Adrenal gland (tissue), 9 donors: ENCODE measurements at regions not wholly inside any gene's neighbourhood (a gene's known extent, or its start where the extent isn't known, plus 50 kb on each side); places are given as distances from the start of the nearest gene placed in this dataset.

ENCODE experiments used
- DNase-seq, 7 donors: peaks; one replicate each; pipeline ENCODE4 v3.0.0-alpha.2; 2019 to 2020
- H3K27ac ChIP-seq, 5 donors: fragments of 200-600 bp; sonication (generic) in 4 of 5; 1 replicate in 3 of 5; 2 replicates in 2 of 5; pipeline versions ENCODE4 v1.5.1 to v1.8.0; 2016 to 2020; ENCODE audit warnings: mild to moderate bottlenecking in 1 of 5
- H3K27me3 ChIP-seq: fragments of 200-600 bp; 2 replicates; pipeline ENCODE4 v1.8.0; 2021
- H3K36me3 ChIP-seq, 2 donors: fragments of 200-600 bp; replicated peaks in 1 of 2; 1 replicate in 1 of 2; 2 replicates in 1 of 2; pipeline versions ENCODE4 v1.5.1 to v1.8.0; 2018 to 2022
- H3K4me1 ChIP-seq, 2 donors: fragments of 200-600 bp; replicated peaks in 1 of 2; 1 replicate in 1 of 2; 2 replicates in 1 of 2; pipeline versions ENCODE4 v1.5.1 to v1.8.0; 2018 to 2021
- H3K4me3 ChIP-seq, 4 donors: fragments of 200-600 bp; sonication (generic) in 3 of 4; one replicate each; pipeline ENCODE4 v1.5.1; 2016 to 2018
- H3K9me3 ChIP-seq, 3 donors: fragments of 200-600 bp; sonication (generic) in 1 of 3; replicated peaks in 1 of 3; 1 replicate in 2 of 3; 2 replicates in 1 of 3; pipeline versions ENCODE4 v1.5.1 to v1.8.0; 2016 to 2021
- CTCF ChIP-seq, 6 experiments: fragments of 450-650 bp in 4 of 6; fragments of 200-600 bp in 2 of 6; sonication (generic) in 1 of 6; IDR thresholded peaks; 1 replicate in 5 of 6; 2 replicates in 1 of 6; pipeline versions ENCODE4 v1.5.1 to v1.8.0; 2016 to 2021; ENCODE audit warnings: antibody characterized with exemption in 6 of 6, mild to moderate bottlenecking in 2 of 6, moderate library complexity in 1 of 6
- POLR2A ChIP-seq, 2 donors: fragments of 450-650 bp; IDR thresholded peaks; one replicate each; pipeline ENCODE4 v1.6.1; 2017; ENCODE audit warnings: antibody characterized with exemption in 2 of 2, mild to moderate bottlenecking in 2 of 2, moderate library complexity in 1 of 2
- WGBS, 4 donors: extraction: QIAGEN DNeasy Blood & Tissue Kit in 2 of 4; methylation state at CpG; one replicate each; pipeline versions ENCODE4 v1.1.5 to v1.1.7; 2013 to 2017; 5-methylcytosine and 5-hydroxymethylcytosine counted together
- intact Hi-C, 2 donors: fragments of 100-400 bp; cut with DNase I; formaldehyde crosslinking; loops; one replicate each; pipeline versions ENCODE4 v1.14.1 to v1.15.0; 2022 to 2023
- donor health status: healthy with polysubstance abuse.
- donor health status: Bipolar disorder and iron deficiency.
- donor health status: DM: yes; HTN: yes; CAD: no.
- donor health status: DM: no; HTN: no; CAD: no.
- donor health status: DM: no; HTN: no; CAD: no.

- H3K4me1 ChIP-seq: no peaks in the 10 kb centered on the region
- intact Hi-C loops: no loop called here
- no peak overlapping the region for H3K27ac ChIP-seq
- no peak overlapping the region for H3K4me3 ChIP-seq
- TF ChIP-seq CTCF (IDR thresholded peaks at IDR 0.05) (no peak), POLR2A (IDR thresholded peaks at IDR 0.05) (no peak)
- no peaks in the 10 kb centered on the region for H3K9me3 ChIP-seq
- no peaks in the 10 kb centered on the region for H3K36me3 ChIP-seq
- no peak for DNase-seq
- no peaks in the 10 kb centered on the region for H3K27me3 ChIP-seq
These were observed 165.7 kb upstream of the STXBP6 start for GRCh38 chr14:25215607-25216006.

GRCh38 chr14:25197885-25198284 is 147.9 kb upstream of the STXBP6 start:
- TF ChIP-seq CTCF (IDR thresholded peaks at IDR 0.05): no peak
- no peak for TF ChIP-seq POLR2A (IDR thresholded peaks at IDR 0.05)
- intact Hi-C loops: no loop called here
- Histone ChIP-seq H3K27me3 (no peaks in the 10 kb centered on the region), H3K4me1 (no peaks in the 10 kb centered on the region), H3K27ac (no peak overlapping the region), H3K4me3 (no peak overlapping the region), H3K36me3 (no peaks in the 10 kb centered on the region), H3K9me3 (no peaks in the 10 kb centered on the region)
- no peak for DNase-seq

- 78 to 95% (median 90%) methylated on average over 1 of the region's 1 CpG for WGBS, 4 donors
- TF ChIP-seq CTCF (IDR thresholded peaks at IDR 0.05) (no peak), POLR2A (IDR thresholded peaks at IDR 0.05) (no peak)
These were observed 130.3 kb upstream of the STXBP6 start for GRCh38 chr14:25180221-25180620.

GRCh38 chr14:25178255-25178654 is 128.3 kb upstream of the STXBP6 start:
- Histone ChIP-seq H3K4me3 (no peak overlapping the region), H3K9me3 (no peaks in the 10 kb centered on the region), H3K27ac (no peak overlapping the region), H3K4me1 (no peaks in the 10 kb centered on the region), H3K36me3 (no peaks in the 10 kb centered on the region), H3K27me3 (peaks cover 9% of the 10 kb centered on the region)
- WGBS, 4 donors: 73 to 84% (median 80%) methylated on average over 3 of the region's 3 CpGs
- intact Hi-C loops: no loop called here
- TF ChIP-seq POLR2A (IDR thresholded peaks at IDR 0.05) (no peak), CTCF (IDR thresholded peaks at IDR 0.05) (no peak)
- no peak for DNase-seq

More at GRCh38 chr14:25180221-25180620, 130.3 kb upstream of the STXBP6 start:
- H3K4me3 ChIP-seq: no peak overlapping the region
- H3K9me3 ChIP-seq: no peaks in the 10 kb centered on the region
- no peak overlapping the region for H3K27ac ChIP-seq
- peaks cover 9% of the 10 kb centered on the region for H3K27me3 ChIP-seq
- intact Hi-C loops: no loop called here
- H3K4me1 ChIP-seq: no peaks in the 10 kb centered on the region
- no peak for DNase-seq
- H3K36me3 ChIP-seq: no peaks in the 10 kb centered on the region
